SK-N-SH (cell line): ENCODE measurements at regions not wholly inside any gene's neighbourhood (a gene's known extent, or its start where the extent isn't known, plus 50 kb on each side); places are given as distances from the start of the nearest gene placed in this dataset.

Experiments
- CTCF ChIA-PET: fragments of 300-600, 350-600 bp; formaldehyde crosslinking; extraction: SDS; loops from one replicate; lab custom pipeline; 2021; lab: Yijun Ruan, JAX
- POLR2A ChIA-PET: fragments of 350-600 bp; sonication (Branson Sonifier 250); formaldehyde crosslinking; extraction: SDS; loops from one replicate; lab custom pipeline; 2020; ENCODE audit warnings: antibody characterized with exemption, inconsistent platforms; lab: Yijun Ruan, JAX
- DNase-seq: peaks from one replicate; pipeline ENCODE4 v3.0.0; 2012
- H2AFZ ChIP-seq: fragments of 200-600 bp; sonication (generic); 2 replicates; pipeline ENCODE4 v1.8.1; 2016; ENCODE audit warnings: antibody characterized with exemption, mild to moderate bottlenecking, low read depth
- H3F3A ChIP-seq: fragments of 200-600 bp; sonication (generic); replicated peaks from 2 replicates; pipeline ENCODE3; 2016; ENCODE audit warnings: antibody characterized with exemption, mild to moderate bottlenecking; ENCODE audit not compliant: insufficient read depth
- H3K27ac ChIP-seq, 2 experiments: fragments of 200-500 bp in 1 of 2; fragments of 200-600 bp in 1 of 2; sonication (Bioruptor generic) in 1 of 2; sonication (generic), shearing (Covaris generic) in 1 of 2; 2 replicates each; pipeline versions ENCODE4 v1.5.1 to v1.6.1; 2014 to 2016; ENCODE audit warnings: low read depth in 2 of 2, inconsistent platforms in 1 of 2, low read length in 1 of 2, mild to moderate bottlenecking in 1 of 2, mixed read lengths in 1 of 2
- H3K27me3 ChIP-seq: fragments of 200-600 bp; sonication (generic), shearing (Covaris generic); 2 replicates; pipeline ENCODE4 v1.6.1; 2016; ENCODE audit warnings: mixed run types; ENCODE audit not compliant: insufficient read depth
- H3K36me3 ChIP-seq, 2 experiments: fragments of 200-500 bp in 1 of 2; fragments of 200-600 bp in 1 of 2; sonication (Bioruptor generic) in 1 of 2; sonication (generic) in 1 of 2; replicated peaks in 1 of 2; 2 replicates each; pipeline versions ENCODE3 to v1.5.1; 2014 to 2016; ENCODE audit warnings: low read length in 1 of 2, mild to moderate bottlenecking in 1 of 2; ENCODE audit not compliant: insufficient read depth in 2 of 2, control insufficient read depth in 1 of 2
- H3K4me1 ChIP-seq, 2 experiments: fragments of 200-500 bp in 1 of 2; fragments of 200-600 bp in 1 of 2; sonication (Bioruptor generic) in 1 of 2; sonication (generic), shearing (Covaris generic) in 1 of 2; 2 replicates each; pipeline versions ENCODE4 v1.5.1 to v1.6.1; 2014 to 2016; ENCODE audit warnings: low read depth in 1 of 2, low read length in 1 of 2, mixed run types in 1 of 2; ENCODE audit not compliant: insufficient read depth in 2 of 2, control insufficient read depth in 1 of 2
- H3K4me2 ChIP-seq: fragments of 200-600 bp; sonication (generic), shearing (Covaris generic); 2 replicates; pipeline ENCODE4 v1.6.1; 2017; ENCODE audit warnings: mixed run types
- H3K4me3 ChIP-seq, 2 experiments: fragments of 200-500 bp in 1 of 2; fragments of 200-600 bp in 1 of 2; sonication (Bioruptor generic) in 1 of 2; sonication (generic), shearing (Covaris generic) in 1 of 2; 2 replicates each; pipeline versions ENCODE4 v1.5.1 to v1.8.1; 2014 to 2016; ENCODE audit warnings: low read depth in 2 of 2, inconsistent platforms in 1 of 2, low read length in 1 of 2, mild to moderate bottlenecking in 1 of 2, mixed read lengths in 1 of 2, moderate library complexity in 1 of 2
- H3K79me2 ChIP-seq: fragments of 200-600 bp; sonication (generic); 2 replicates; pipeline ENCODE4 v1.8.1; 2017; ENCODE audit warnings: mild to moderate bottlenecking; ENCODE audit not compliant: insufficient read depth
- H3K9ac ChIP-seq: fragments of 200-600 bp; sonication (generic); 2 replicates; pipeline ENCODE4 v1.6.1; 2017; ENCODE audit warnings: mixed run types
- H3K9me2 ChIP-seq: fragments of 200-600 bp; sonication (generic); 2 replicates; pipeline ENCODE4 v1.6.1; 2017; ENCODE audit warnings: mixed run types
- H3K9me3 ChIP-seq: fragments of 200-600 bp; sonication (generic); 2 replicates; pipeline ENCODE4 v1.6.1; 2017; ENCODE audit warnings: mixed run types, mild to moderate bottlenecking, moderate library complexity
- H4K20me1 ChIP-seq: fragments of 200-600 bp; sonication (generic); 2 replicates; pipeline ENCODE4 v1.6.1; 2017; ENCODE audit warnings: mild to moderate bottlenecking, mixed run types; ENCODE audit not compliant: insufficient read depth
- ELF1 ChIP-seq: IDR thresholded peaks from 2 replicates; pipeline ENCODE4 v1.4.0; 2012
- EP300 ChIP-seq, 2 experiments: IDR thresholded peaks; 2 replicates each; pipeline versions ENCODE4 v1.4.0 to v1.6.1; 2012; ENCODE audit warnings: borderline replicate concordance in 1 of 2, low read depth in 1 of 2, low read length in 1 of 2
- FOSL2 ChIP-seq: IDR thresholded peaks from 2 replicates; pipeline ENCODE4 v1.4.0; 2012; ENCODE audit warnings: low read depth, mild to moderate bottlenecking, moderate library complexity, borderline replicate concordance
- FOXM1 ChIP-seq: IDR thresholded peaks from 2 replicates; pipeline ENCODE4 v1.4.0; 2012; ENCODE audit warnings: low read depth, mild to moderate bottlenecking
- GABPA ChIP-seq: IDR thresholded peaks from 2 replicates; pipeline ENCODE4 v1.4.0; 2012; ENCODE audit warnings: low read depth, mild to moderate bottlenecking
- GATA2 ChIP-seq: sonication (generic); formaldehyde crosslinking; IDR thresholded peaks from 2 replicates; pipeline ENCODE4 v1.5.0; 2020; ENCODE audit warnings: mild to moderate bottlenecking, missing genetic modification reagents
- IRF3 ChIP-seq: fragments of 150-350 bp; IDR thresholded peaks from 2 replicates; pipeline ENCODE4 v1.6.1; 2016; ENCODE audit warnings: mild to moderate bottlenecking, low read depth, low read length
- JUND ChIP-seq: IDR thresholded peaks from 2 replicates; pipeline ENCODE4 v1.4.0; 2012
- MAX ChIP-seq: IDR thresholded peaks from 2 replicates; pipeline ENCODE4 v1.4.0; 2012; ENCODE audit warnings: low read depth
- NFIC ChIP-seq: IDR thresholded peaks from 2 replicates; pipeline ENCODE4 v1.4.0; 2012; ENCODE audit warnings: borderline replicate concordance
- NRF1 ChIP-seq: IDR thresholded peaks from 2 replicates; pipeline ENCODE4 v1.6.1; 2012; ENCODE audit warnings: low read depth, mild to moderate bottlenecking, low read length
- PBX3 ChIP-seq: IDR thresholded peaks from 2 replicates; pipeline ENCODE4; 2012
- RCOR1 ChIP-seq: fragments of 150-350 bp; IDR thresholded peaks from 2 replicates; pipeline ENCODE4 v1.6.1; 2017; ENCODE audit warnings: antibody characterized with exemption, low read length
- REST ChIP-seq: IDR thresholded peaks from 2 replicates; pipeline ENCODE4 v1.6.1; 2012; ENCODE audit warnings: mild to moderate bottlenecking, low read depth, low read length, moderate library complexity
- RXRA ChIP-seq: IDR thresholded peaks from 2 replicates; pipeline ENCODE4 v1.4.0; 2012; ENCODE audit warnings: low read depth, mild to moderate bottlenecking, borderline replicate concordance
- SIN3A ChIP-seq: IDR thresholded peaks from 2 replicates; pipeline ENCODE4 v1.6.1; 2012; ENCODE audit warnings: low read depth, mild to moderate bottlenecking, low read length, moderate library complexity, borderline replicate concordance
- TAF1 ChIP-seq: IDR thresholded peaks from 2 replicates; pipeline ENCODE4 v1.6.1; 2012; ENCODE audit warnings: low read depth, mild to moderate bottlenecking, low read length, moderate library complexity, borderline replicate concordance
- ZBTB33 ChIP-seq: IDR thresholded peaks from 2 replicates; pipeline ENCODE4 v1.4.0; 2012; ENCODE audit warnings: low read depth, borderline replicate concordance
- WGBS: methylation state at CpG from one replicate; pipeline ENCODE4 v1.1.6; 2017; ENCODE audit warnings: low lambda C conversion rate; 5-methylcytosine and 5-hydroxymethylcytosine counted together

- POLR2A ChIA-PET, result no interaction called here
- no peaks in the 10 kb centered on the region for H3K4me1 ChIP-seq
- H3K79me2 ChIP-seq, result no peaks in the 10 kb centered on the region
- H4K20me1 ChIP-seq, result no peaks in the 10 kb centered on the region
- WGBS, result 13% methylated on average over 1 of the region's 1 CpG
- no peak overlapping the region for H3K4me3 ChIP-seq
- no peak for DNase-seq
- H3K27me3 ChIP-seq, result peaks cover 5% of the 10 kb centered on the region; the same call in 1 of the 2 replicates
- CTCF ChIA-PET, result no interaction called here
- H3K27ac ChIP-seq, result no peak overlapping the region
- H3K4me2 ChIP-seq, result no peak overlapping the region
- H2AFZ ChIP-seq, result no peak overlapping the region
- H3K9me2 ChIP-seq, result no peaks in the 10 kb centered on the region
- H3F3A ChIP-seq, result no peaks in the 10 kb centered on the region
- TF ChIP-seq MAX (no peak), SIN3A (no peak), RCOR1 (no peak), JUND (no peak), IRF3 (no peak), NFIC (no peak), RXRA (no peak), FOXM1 (no peak), FOSL2 (no peak), EP300 (IDR thresholded peaks at IDR 0.05; ENCODE audit: borderline replicate concordance in 1 of 2, low read depth in 1 of 2, low read length in 1 of 2) (no peak), ELF1 (no peak), TAF1 (no peak), GABPA (no peak), GATA2 (CRISPR knock-in tag) (no peak), PBX3 (no peak)
- 0 out of 2 replicates have a peak, but pooled peaks cover 3% of the 10 kb centered on the region for H3K9me3 ChIP-seq
- H3K36me3 ChIP-seq, result no peaks in the 10 kb centered on the region
- no peak overlapping the region for H3K9ac ChIP-seq
Measured at GRCh38 chr5:42930934-42931333, 109.2 kb downstream of the ANXA2R start.

GRCh38 chr5:42929871-42930270 is 110.2 kb downstream of the ANXA2R start:
- ChIA-PET CTCF (no interaction called here), POLR2A (no interaction called here)
- Histone ChIP-seq H2AFZ (no peak overlapping the region), H3K4me3 (no peak overlapping the region), H3F3A (no peaks in the 10 kb centered on the region), H3K27ac (no peak overlapping the region), H3K9me3 (0 out of 2 replicates have a peak, but pooled peaks cover 3% of the 10 kb centered on the region), H3K36me3 (no peaks in the 10 kb centered on the region), H3K9me2 (no peaks in the 10 kb centered on the region), H3K4me2 (no peak overlapping the region), H4K20me1 (no peaks in the 10 kb centered on the region)
- DNase-seq, result no peak
- TF ChIP-seq ZBTB33 (no peak), NRF1 (no peak), REST (no peak), RXRA (no peak)
- TF ChIP-seq, all 33 proteins: peak for 0
- WGBS, result 7% methylated on average over 4 of the region's 4 CpGs
- Histone ChIP-seq H3K79me2 (no peaks in the 10 kb centered on the region), H3K27me3 (peaks cover 14% of the 10 kb centered on the region), H3K4me1 (no peaks in the 10 kb centered on the region), H3K9ac (no peak overlapping the region)
